OCI-LY7 (cell line): ENCODE measurements at regions not wholly inside any gene's neighbourhood (a gene's known extent, or its start where the extent isn't known, plus 50 kb on each side); places are given as distances from the start of the nearest gene placed in this dataset.
A peak's percentile ranks its signal among the peaks of the same experiment; 100 is the strongest.
"Not testable (repeated sequence)": the region's sequence is repeated elsewhere in the genome, so short reads cannot be mapped to it uniquely, and the experiment has no call there.

Experiments used
- BruUV-seq: library from RNA; stranded (reverse); fragments of 400-500 nt; replicated peaks from 2 replicates; lab custom pipeline; 2021; lab: Mats Ljungman, UMichigan
- CTCF ChIA-PET: fragments of 300-600 bp; sonication (Branson Sonifier 250); formaldehyde crosslinking; loops from one replicate; lab custom pipeline; 2022; ENCODE audit warnings: antibody characterized with exemption; ENCODE audit not compliant: unreplicated experiment; lab: Charles Lee
- POLR2A ChIA-PET: fragments of 300-600 bp; sonication (Branson Sonifier 250); formaldehyde crosslinking; loops from one replicate; lab custom pipeline; 2022; ENCODE audit warnings: antibody characterized with exemption; lab: Charles Lee
- DNase-seq: peaks from one replicate; pipeline ENCODE4 v3.0.0-alpha.2; 2015; ENCODE audit warnings: low spot score
- H2AFZ ChIP-seq: fragments of 200-600 bp; sonication (generic), shearing (Covaris generic); 2 replicates; pipeline ENCODE4 v1.6.1; 2014; ENCODE audit warnings: mild to moderate bottlenecking, antibody characterized with exemption, low read length, moderate library complexity
- H3K27ac ChIP-seq: fragments of 200-600 bp; sonication (generic); 2 replicates; pipeline ENCODE4 v1.5.1; 2014; ENCODE audit warnings: mixed run types, low read depth, mild to moderate bottlenecking, moderate library complexity, low read length, inconsistent platforms; ENCODE audit not compliant: poor library complexity, severe bottlenecking
- H3K36me3 ChIP-seq: fragments of 200-600 bp; sonication (generic); 2 replicates; pipeline ENCODE4 v1.6.1; 2014; ENCODE audit warnings: mild to moderate bottlenecking, antibody characterized with exemption, low read length, moderate library complexity, mixed read lengths; ENCODE audit not compliant: insufficient read depth
- H3K4me1 ChIP-seq: fragments of 200-600 bp; sonication (generic); 2 replicates; pipeline ENCODE4 v1.5.1; 2014; ENCODE audit warnings: mild to moderate bottlenecking, low read length; ENCODE audit not compliant: insufficient read depth, poor library complexity, severe bottlenecking
- H3K4me2 ChIP-seq: fragments of 200-600 bp; sonication (generic); 2 replicates; pipeline ENCODE4 v1.6.1; 2014; ENCODE audit warnings: mild to moderate bottlenecking, low read length
- H3K4me3 ChIP-seq: fragments of 200-600 bp; sonication (generic); 2 replicates; pipeline ENCODE4 v1.5.1; 2014; ENCODE audit warnings: mild to moderate bottlenecking, low read depth, low read length; ENCODE audit not compliant: poor library complexity, severe bottlenecking
- H3K79me2 ChIP-seq: fragments of 200-600 bp; sonication (generic); 2 replicates; pipeline ENCODE4 v1.6.1; 2016; ENCODE audit warnings: low read depth, mild to moderate bottlenecking, low read length, moderate library complexity, mixed read lengths; ENCODE audit not compliant: insufficient read depth
- H3K9me2 ChIP-seq: fragments of 200-600 bp; sonication (generic); 2 replicates; pipeline ENCODE4 v1.6.1; 2016; ENCODE audit warnings: mild to moderate bottlenecking, low read length, mixed read lengths; ENCODE audit not compliant: insufficient read depth
- H3K9me3 ChIP-seq: fragments of 200-600 bp; sonication (generic); 2 replicates; pipeline ENCODE4 v1.6.1; 2014; ENCODE audit warnings: mild to moderate bottlenecking, mixed run types, low read length, mixed read lengths
- H4K20me1 ChIP-seq: fragments of 200-600 bp; sonication (generic); 2 replicates; pipeline ENCODE4 v1.6.1; 2014; ENCODE audit warnings: mild to moderate bottlenecking, antibody characterized with exemption, low read length, moderate library complexity, mixed read lengths; ENCODE audit not compliant: insufficient read depth
- intact Hi-C: fragments of 100-400 bp; cut with micrococcal nuclease; formaldehyde crosslinking; loops from one replicate; pipeline ENCODE4 v1.10.0; 2022; ENCODE audit not compliant: unreplicated experiment
- TF ChIP-seq, protein P1 (sequence below): fragments of 200-600 bp; sonication (generic); conservative IDR thresholded peaks from 2 replicates; pipeline ENCODE4 v1.5.1; 2014; ENCODE audit warnings: mild to moderate bottlenecking, antibody characterized with exemption, low read length, moderate library complexity, mixed read lengths

DNA sequence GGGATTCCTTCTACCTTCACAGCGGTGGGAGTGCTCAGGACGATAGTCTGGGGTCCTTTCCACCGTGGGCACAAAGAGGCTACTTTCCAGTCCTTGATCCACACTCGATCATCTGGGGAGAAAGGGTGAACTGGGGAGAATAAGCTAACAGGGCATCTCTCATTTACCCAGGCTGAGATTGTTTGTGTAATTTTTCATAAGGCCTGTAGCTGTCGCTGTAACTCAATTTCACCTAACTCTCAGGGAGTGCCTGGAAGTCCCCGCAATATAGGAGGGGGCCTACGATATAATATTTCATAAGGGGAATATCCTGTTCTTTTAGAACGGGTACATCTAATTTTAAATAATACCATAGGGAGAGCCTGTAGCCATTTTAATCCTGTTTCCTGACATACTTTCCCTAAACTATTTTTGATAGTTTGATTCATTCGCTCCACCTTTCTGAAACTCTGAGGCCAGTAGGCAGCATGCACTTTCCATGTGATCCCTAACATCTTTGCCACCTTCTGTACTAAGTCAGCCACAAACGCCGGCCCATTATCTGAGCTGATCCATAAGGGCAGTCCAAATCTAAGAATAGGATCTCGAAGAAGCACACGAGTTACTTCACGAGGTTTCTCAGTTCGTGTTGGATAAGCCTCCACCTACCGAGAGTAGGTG, 127.2 kb upstream of the CCZ1B start:
- H3K79me2 ChIP-seq, H3K36me3 ChIP-seq, H3K9me2 ChIP-seq, H3K9me3 ChIP-seq, H3K4me3 ChIP-seq, H4K20me1 ChIP-seq, H3K4me2 ChIP-seq, H3K4me1 ChIP-seq, H2AFZ ChIP-seq, DNase-seq, POLR2A ChIA-PET, H3K27ac ChIP-seq, BruUV-seq: not testable (repeated sequence)
- intact Hi-C loops = loop anchor here (5.0 to 10.0 kb wide), 2 partner anchors 444 to 592 kb away; no protein-coding TSS in a partner anchor
- TF ChIP-seq, protein P1, sequence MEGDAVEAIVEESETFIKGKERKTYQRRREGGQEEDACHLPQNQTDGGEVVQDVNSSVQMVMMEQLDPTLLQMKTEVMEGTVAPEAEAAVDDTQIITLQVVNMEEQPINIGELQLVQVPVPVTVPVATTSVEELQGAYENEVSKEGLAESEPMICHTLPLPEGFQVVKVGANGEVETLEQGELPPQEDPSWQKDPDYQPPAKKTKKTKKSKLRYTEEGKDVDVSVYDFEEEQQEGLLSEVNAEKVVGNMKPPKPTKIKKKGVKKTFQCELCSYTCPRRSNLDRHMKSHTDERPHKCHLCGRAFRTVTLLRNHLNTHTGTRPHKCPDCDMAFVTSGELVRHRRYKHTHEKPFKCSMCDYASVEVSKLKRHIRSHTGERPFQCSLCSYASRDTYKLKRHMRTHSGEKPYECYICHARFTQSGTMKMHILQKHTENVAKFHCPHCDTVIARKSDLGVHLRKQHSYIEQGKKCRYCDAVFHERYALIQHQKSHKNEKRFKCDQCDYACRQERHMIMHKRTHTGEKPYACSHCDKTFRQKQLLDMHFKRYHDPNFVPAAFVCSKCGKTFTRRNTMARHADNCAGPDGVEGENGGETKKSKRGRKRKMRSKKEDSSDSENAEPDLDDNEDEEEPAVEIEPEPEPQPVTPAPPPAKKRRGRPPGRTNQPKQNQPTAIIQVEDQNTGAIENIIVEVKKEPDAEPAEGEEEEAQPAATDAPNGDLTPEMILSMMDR = peak; percentile 60
- CTCF ChIA-PET = interaction anchor here (1.0 kb wide), 1 partner anchor 509 kb away, joined by 3 read pairs; no protein-coding TSS in a partner anchor

- CTCF ChIA-PET = interaction anchor here (1.0 kb wide), 1 partner anchor 508 kb away, joined by 3 read pairs; no protein-coding TSS in a partner anchor
Observed at GRCh38 chr7:6953798-6954181, 127.7 kb upstream of the CCZ1B start.

DNA sequence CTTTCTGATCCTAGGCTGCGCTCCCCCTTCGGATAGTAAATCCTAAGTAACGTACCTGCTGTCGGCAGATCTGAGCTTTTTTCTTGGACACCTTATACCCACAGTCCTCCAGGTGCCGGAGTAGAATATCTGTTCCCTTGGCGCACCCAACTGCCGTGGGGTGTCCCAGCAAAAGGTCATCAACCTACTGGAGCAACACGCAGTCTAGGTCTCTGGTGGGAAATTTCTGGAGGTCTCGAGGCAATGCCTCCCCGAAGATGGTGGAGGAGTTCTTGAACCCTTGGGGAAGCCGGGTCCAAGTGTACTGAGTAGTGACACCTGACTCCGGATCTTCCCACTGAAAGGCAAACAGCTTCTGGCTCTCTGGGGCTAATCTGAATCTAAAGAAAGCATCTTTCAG, 129.3 kb upstream of the CCZ1B start:
- H3K4me3 ChIP-seq, BruUV-seq, H3K4me1 ChIP-seq, H3K36me3 ChIP-seq, H4K20me1 ChIP-seq, H3K9me3 ChIP-seq, POLR2A ChIA-PET, H3K79me2 ChIP-seq, H3K27ac ChIP-seq, CTCF ChIA-PET, H2AFZ ChIP-seq, DNase-seq, H3K4me2 ChIP-seq, H3K9me2 ChIP-seq: not testable (repeated sequence)
- intact Hi-C loops = loop anchor here (10.0 kb wide), 1 partner anchor 589 kb away; no protein-coding TSS in a partner anchor

More at GRCh38 chr7:6953798-6954181, 127.7 kb upstream of the CCZ1B start:
- H3K4me3 ChIP-seq, H3K9me3 ChIP-seq, H3K79me2 ChIP-seq, H3K4me1 ChIP-seq, BruUV-seq, H4K20me1 ChIP-seq, H2AFZ ChIP-seq, H3K36me3 ChIP-seq, H3K9me2 ChIP-seq, POLR2A ChIA-PET, H3K4me2 ChIP-seq, H3K27ac ChIP-seq, DNase-seq: not testable (repeated sequence)
- intact Hi-C loops = loop anchor here (5.0 to 10.0 kb wide), 2 partner anchors 444 to 591 kb away; no protein-coding TSS in a partner anchor

- H3K36me3 ChIP-seq, H3K4me1 ChIP-seq, H3K9me2 ChIP-seq, H2AFZ ChIP-seq, H3K4me2 ChIP-seq, H3K9me3 ChIP-seq, BruUV-seq, CTCF ChIA-PET, H3K27ac ChIP-seq, POLR2A ChIA-PET, DNase-seq, H4K20me1 ChIP-seq, H3K4me3 ChIP-seq, H3K79me2 ChIP-seq: not testable (repeated sequence)
- intact Hi-C loops = loop anchor here (10.0 kb wide), 1 partner anchor 589 kb away; no protein-coding TSS in a partner anchor
Observed at GRCh38 chr7:6955990-6956566, 130.0 kb upstream of the CCZ1B start.

GRCh38 chr7:6958371-6958770, 132.3 kb upstream of the CCZ1B start:
- intact Hi-C loops = loop anchor here (10.0 kb wide), 1 partner anchor 586 kb away; no protein-coding TSS in a partner anchor
- H4K20me1 ChIP-seq, BruUV-seq, H3K4me2 ChIP-seq, H3K9me2 ChIP-seq, CTCF ChIA-PET, H3K4me1 ChIP-seq, H3K27ac ChIP-seq, H3K9me3 ChIP-seq, H3K36me3 ChIP-seq, H3K79me2 ChIP-seq, H3K4me3 ChIP-seq, DNase-seq, POLR2A ChIA-PET, H2AFZ ChIP-seq: not testable (repeated sequence)
